K562 (cell line): ENCODE measurements at regions not wholly inside any gene's neighbourhood (a gene's known extent, or its start where the extent isn't known, plus 50 kb on each side); places are given as distances from the start of the nearest gene placed in this dataset.

Experiments
- ATAC-seq: fragments of 200-7000 bp; cut with Tn5 transposase; 3 replicates; pipeline ENCODE4 v1.9.1; 2020; ENCODE audit warnings: moderate library complexity
- BruUV-seq: library from RNA; stranded (reverse); fragments of 400-500 nt; replicated peaks from 2 replicates; lab custom pipeline; 2021; lab: Mats Ljungman, UMichigan
- CTCF ChIA-PET: fragments of 300-600 bp; formaldehyde crosslinking; extraction: SDS; loops from one replicate; lab custom pipeline; 2021; ENCODE audit warnings: low intra/inter-chr PET ratio; lab: Yijun Ruan, JAX
- POLR2A ChIA-PET: fragments of 300-600, 350-650 bp; sonication (Branson Sonifier 250); formaldehyde crosslinking; extraction: SDS; loops from one replicate; lab custom pipeline; 2021; ENCODE audit warnings: antibody characterized with exemption, inconsistent platforms; lab: Yijun Ruan, JAX
- DNase-seq, 4 experiments: peaks; one replicate each; pipeline versions ENCODE4 v3.0.0 to v3.0.0-alpha.2; 2011 to 2018; ENCODE audit warnings: low spot score in 3 of 4, mixed read lengths in 3 of 4; ENCODE audit errors: extremely low read depth in 1 of 4
- FAIRE-seq: peaks from 2 replicates; lab custom pipeline; 2011; peaks lifted over from hg19 to GRCh38; lab: Jason Lieb, UNC
- H2AFZ ChIP-seq: 2 replicates; pipeline ENCODE4 v1.6.0; 2011; ENCODE audit warnings: low read depth, low read length, control low read depth, inconsistent platforms
- H3K27ac ChIP-seq: fragments of 200-600 bp; 3 replicates; pipeline ENCODE4 v1.8.0; 2011; ENCODE audit warnings: low read depth, mild to moderate bottlenecking, control low read depth, inconsistent platforms, low read length, moderate library complexity, mixed read lengths; ENCODE audit errors: extremely low read depth
- H3K27me3 ChIP-seq, 2 experiments: fragments of 300-600 bp in 1 of 2; 2 replicates in 1 of 2; 3 replicates in 1 of 2; pipeline versions ENCODE4 v1.6.0 to v1.8.0; 2011; ENCODE audit warnings: inconsistent platforms in 2 of 2, low read length in 2 of 2, mild to moderate bottlenecking in 1 of 2, mixed read lengths in 1 of 2, moderate library complexity in 1 of 2; ENCODE audit not compliant: control insufficient read depth in 2 of 2, insufficient read depth in 2 of 2
- H3K36me3 ChIP-seq: fragments of 300-600 bp; 3 replicates; pipeline ENCODE4 v1.8.0; 2011; ENCODE audit warnings: mild to moderate bottlenecking, low read length, inconsistent platforms; ENCODE audit not compliant: control insufficient read depth, insufficient read depth
- H3K4me1 ChIP-seq, 2 experiments: fragments of 200-600 bp in 1 of 2; replicated peaks in 1 of 2; 2 replicates in 1 of 2; 3 replicates in 1 of 2; pipeline versions ENCODE4 v1.5.1 to v1.8.0; 2011; ENCODE audit warnings: inconsistent platforms in 2 of 2, low read length in 2 of 2, mild to moderate bottlenecking in 1 of 2, mixed read lengths in 1 of 2, moderate library complexity in 1 of 2; ENCODE audit not compliant: control insufficient read depth in 2 of 2, insufficient read depth in 2 of 2
- H3K4me2 ChIP-seq: 2 replicates; pipeline ENCODE4 v1.6.1; 2011; ENCODE audit warnings: low read length, control low read depth, inconsistent platforms, mixed read lengths; ENCODE audit not compliant: insufficient read depth
- H3K4me3 ChIP-seq: fragments of 200-600 bp; sonication (generic), shearing (Covaris generic); 2 replicates; pipeline ENCODE4 v1.5.1; 2016; ENCODE audit warnings: control low read depth, inconsistent platforms
- H3K79me2 ChIP-seq: fragments of 200-600 bp; 3 replicates; pipeline ENCODE4 v1.8.0; 2011; ENCODE audit warnings: low read length, inconsistent platforms; ENCODE audit not compliant: control insufficient read depth, insufficient read depth
- H3K9ac ChIP-seq, 2 experiments: 2 replicates each; pipeline versions ENCODE4 v1.6.0 to v1.6.1; 2011; ENCODE audit warnings: low read depth in 2 of 2, low read length in 2 of 2, control low read depth in 1 of 2, inconsistent platforms in 1 of 2, mild to moderate bottlenecking in 1 of 2, mixed read lengths in 1 of 2; ENCODE audit not compliant: insufficient read depth in 1 of 2
- H3K9me1 ChIP-seq: one replicate; pipeline ENCODE4 v1.6.0; 2011; ENCODE audit warnings: inconsistent platforms, mild to moderate bottlenecking, low read length, moderate library complexity; ENCODE audit not compliant: control insufficient read depth, insufficient read depth
- H3K9me3 ChIP-seq: replicated peaks from 2 replicates; pipeline ENCODE4 v1.5.1; 2011; ENCODE audit warnings: low read depth, low read length, inconsistent platforms; ENCODE audit not compliant: control insufficient read depth, insufficient read depth
- H4K20me1 ChIP-seq: replicated peaks from 2 replicates; pipeline ENCODE4 v1.6.1; 2011; ENCODE audit warnings: low read length, inconsistent platforms, mixed read lengths; ENCODE audit not compliant: control insufficient read depth, insufficient read depth
- C11orf30 ChIP-seq: fragments of 450-650 bp; IDR thresholded peaks from 2 replicates; pipeline ENCODE4 v1.6.1; 2016; ENCODE audit warnings: low read depth, mild to moderate bottlenecking
- CBFB ChIP-seq: sonication (generic); formaldehyde crosslinking; IDR thresholded peaks from 2 replicates; pipeline ENCODE4 v1.4.0; 2020; ENCODE audit warnings: mild to moderate bottlenecking, missing genetic modification reagents
- GMEB1 ChIP-seq: fragments of 250-450 bp; sonication (Bioruptor Pico); IDR thresholded peaks from 2 replicates; pipeline ENCODE4 v1.4.0; 2020; ENCODE audit warnings: mild to moderate bottlenecking
- ILK ChIP-seq: fragments of 450-650 bp; IDR thresholded peaks from 2 replicates; pipeline ENCODE4 v1.6.1; 2016; ENCODE audit warnings: missing genetic modification characterization, low read depth, mild to moderate bottlenecking, missing compliant biosample characterization, moderate library complexity, borderline replicate concordance
- JUND ChIP-seq, 2 experiments: IDR thresholded peaks; 2 replicates in 1 of 2; 3 replicates in 1 of 2; pipeline ENCODE4 v1.6.1; 2011; ENCODE audit warnings: borderline replicate concordance in 2 of 2, low read depth in 2 of 2, low read length in 2 of 2, improper control_type of control experiment in 1 of 2, missing biosample characterization in 1 of 2, missing genetic modification characterization in 1 of 2, missing genetic modification reagents in 1 of 2
- PATZ1 ChIP-seq: fragments of 250-450 bp; sonication (Bioruptor Pico); IDR thresholded peaks from 2 replicates; pipeline ENCODE4 v1.5.0; 2020; ENCODE audit warnings: mild to moderate bottlenecking, borderline replicate concordance
- REST ChIP-seq, 2 experiments: fragments of 450-650 bp; formaldehyde crosslinking in 1 of 2; IDR thresholded peaks; 2 replicates each; pipeline versions ENCODE4 v1.4.0 to v1.6.1; 2014 to 2020; ENCODE audit warnings: mild to moderate bottlenecking in 2 of 2, borderline replicate concordance in 1 of 2, low read depth in 1 of 2
- SMAD1 ChIP-seq: fragments of 150-350 bp; IDR thresholded peaks from 2 replicates; pipeline ENCODE4 v1.6.1; 2014; ENCODE audit warnings: low read length, low read depth; ENCODE audit not compliant: partially characterized antibody
- ZNF140 ChIP-seq: fragments of 250-450 bp; sonication (Bioruptor Pico); IDR thresholded peaks from 2 replicates; pipeline ENCODE4 v1.8.0; 2021; ENCODE audit warnings: moderate library complexity, mild to moderate bottlenecking, inconsistent platforms
- WGBS: fragments of 100-300 bp; shearing (Covaris generic); methylation state at CpG from one replicate; pipeline ENCODE4 v1.1.6; 2016; ENCODE audit warnings: low coverage, mixed read lengths; ENCODE audit not compliant: insufficient coverage; ENCODE audit errors: missing lambda C conversion rate; 5-methylcytosine and 5-hydroxymethylcytosine counted together
- in situ Hi-C: fragments of 300-500 bp; cut with MboI; formaldehyde crosslinking; loops from 4 replicates; pipeline ENCODE4 v1.15.0; 2018; ENCODE audit warnings: inconsistent platforms, mixed read lengths
- intact Hi-C: fragments of 100-400 bp; cut with micrococcal nuclease; formaldehyde crosslinking; loops from 2 replicates; pipeline ENCODE4 v1.14.2; 2022

GRCh38 chr4:33841120-33841519 lies 2403.2 kb downstream of the ARAP2 start:
- ATAC-seq: no peak
- no peak overlapping the region for H3K27ac ChIP-seq
- intact Hi-C loops: no loop called here
- no TSS peak for BruUV-seq
- H3K79me2 ChIP-seq: no peaks in the 10 kb centered on the region
- no peaks in the 10 kb centered on the region for H3K27me3 ChIP-seq
- no peak for DNase-seq
- H3K4me1 ChIP-seq: no peaks in the 10 kb centered on the region
- no peak overlapping the region for H3K4me3 ChIP-seq
- no peak for FAIRE-seq
- TF ChIP-seq ZNF140 (CRISPR knock-in tag) (no peak), CBFB (CRISPR knock-in tag) (no peak), PATZ1 (CRISPR knock-in tag) (no peak), ILK (tag) (no peak), SMAD1 (no peak), GMEB1 (no peak), C11orf30 (no peak), REST (IDR thresholded peaks at IDR 0.05; ENCODE audit: borderline replicate concordance) (no peak), REST (CRISPR knock-in tag; IDR thresholded peaks at IDR 0.05; ENCODE audit: low read depth) (no peak), JUND (IDR thresholded peaks at IDR 0.05; ENCODE audit: borderline replicate concordance, low read depth, low read length) (no peak), JUND (tag; IDR thresholded peaks at IDR 0.05; ENCODE audit: borderline replicate concordance, low read depth, low read length) (no peak)
- TF ChIP-seq, all 486 proteins: peak for 0
- ChIA-PET POLR2A (no interaction called here), CTCF (no interaction called here)
- Histone ChIP-seq H3K9me3 (no peaks in the 10 kb centered on the region), H4K20me1 (no peaks in the 10 kb centered on the region), H3K4me2 (no peak overlapping the region), H3K9me1 (no peaks in the 10 kb centered on the region), H2AFZ (no peak overlapping the region), H3K36me3 (no peaks in the 10 kb centered on the region), H3K9ac (no peak overlapping the region)
- in situ Hi-C loops: no loop called here
- WGBS: 0% methylated on average over 1 of the region's 1 CpG
